Lower leg skin (tissue), 4 donors: ENCODE measurements at regions not wholly inside any gene's neighbourhood (a gene's known extent, or its start where the extent isn't known, plus 50 kb on each side); places are given as distances from the start of the nearest gene placed in this dataset.

Experiments used
- DNase-seq, 2 donors: peaks; one replicate each; pipeline ENCODE4 v3.0.0-alpha.2; 2019; ENCODE audit warnings: low spot score in 2 of 2
- H3K4me3 ChIP-seq: fragments of 200-600 bp; sonication (generic); 2 replicates; pipeline ENCODE4 v1.5.1; 2017; ENCODE audit warnings: mild to moderate bottlenecking, low read depth; ENCODE audit not compliant: poor library complexity, severe bottlenecking
- CTCF ChIP-seq, 3 donors: fragments of 450-650 bp; IDR thresholded peaks; one replicate each; pipeline ENCODE4 v1.5.1; 2016; ENCODE audit warnings: antibody characterized with exemption in 3 of 3, mild to moderate bottlenecking in 3 of 3, moderate library complexity in 2 of 3
- POLR2A ChIP-seq, 2 donors: fragments of 450-650 bp; IDR thresholded peaks; one replicate each; pipeline ENCODE4 v1.6.1; 2016 to 2017; ENCODE audit warnings: antibody characterized with exemption in 2 of 2, mild to moderate bottlenecking in 1 of 2, moderate library complexity in 1 of 2
- WGBS, 2 donors: methylation state at CpG; one replicate each; pipeline ENCODE4 v1.1.5; 2018; 5-methylcytosine and 5-hydroxymethylcytosine counted together
- intact Hi-C: fragments of 100-400 bp; cut with DNase I; formaldehyde crosslinking; loops from one replicate; pipeline ENCODE4 v1.15.0; 2023; ENCODE audit warnings: low total_unique reads

GRCh38 chr3:177438596-177439220, 241.4 kb upstream of the TBL1XR1 start:
- no peak for DNase-seq
- intact Hi-C loops: no loop called here
- TF ChIP-seq POLR2A (IDR thresholded peaks at IDR 0.05) (no peak), CTCF (IDR thresholded peaks at IDR 0.05) (no peak)
- H3K4me3 ChIP-seq: no peak overlapping the region
- WGBS, 2 donors: 82 to 85% methylated on average over 7 of the region's 7 CpGs

GRCh38 chr3:177439694-177440269, 242.5 kb upstream of the TBL1XR1 start:
- intact Hi-C loops: no loop called here
- no peak for TF ChIP-seq POLR2A (IDR thresholded peaks at IDR 0.05)
- no peak for TF ChIP-seq CTCF (IDR thresholded peaks at IDR 0.05)
- DNase-seq: no peak
- 59 to 64% methylated on average over 3 of the region's 3 CpGs for WGBS, 2 donors
- H3K4me3 ChIP-seq: no peak overlapping the region

DNA sequence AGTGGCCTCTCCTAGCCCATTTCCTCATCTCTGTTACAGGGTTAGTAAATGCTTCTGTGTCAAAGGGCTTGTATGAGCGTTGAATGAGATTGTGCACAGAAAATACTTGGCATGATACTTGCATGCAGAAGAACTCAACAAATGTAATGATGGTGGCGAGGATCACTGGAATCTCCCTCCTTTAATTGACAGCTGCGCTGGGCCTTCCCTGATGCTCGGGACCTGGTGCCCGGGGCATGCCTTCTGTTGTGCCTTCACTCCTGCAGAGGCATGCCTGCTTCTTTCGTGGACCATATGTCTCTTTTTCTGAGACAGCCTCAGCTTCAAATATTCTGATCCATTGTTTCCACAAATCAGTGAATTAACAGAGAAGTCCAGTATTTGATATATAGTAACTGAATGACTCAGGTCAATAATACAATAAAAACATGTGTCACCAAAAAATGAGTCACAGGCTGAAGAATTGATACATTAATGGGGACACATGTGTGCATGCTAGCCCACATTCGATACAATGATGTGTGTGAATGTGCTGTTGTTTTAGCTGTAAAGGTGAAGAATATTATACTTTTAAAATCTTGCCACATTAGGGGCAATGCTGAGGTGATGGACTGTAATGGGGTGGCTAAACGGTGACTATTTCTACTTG, 243.3 kb upstream of the TBL1XR1 start:
- intact Hi-C loops: no loop called here
- WGBS, 2 donors: 73 to 76% methylated on average over 8 of the region's 8 CpGs
- no peak for TF ChIP-seq POLR2A (IDR thresholded peaks at IDR 0.05)
- TF ChIP-seq CTCF (IDR thresholded peaks at IDR 0.05): no peak
- no peak overlapping the region for H3K4me3 ChIP-seq
- no peak for DNase-seq

DNA sequence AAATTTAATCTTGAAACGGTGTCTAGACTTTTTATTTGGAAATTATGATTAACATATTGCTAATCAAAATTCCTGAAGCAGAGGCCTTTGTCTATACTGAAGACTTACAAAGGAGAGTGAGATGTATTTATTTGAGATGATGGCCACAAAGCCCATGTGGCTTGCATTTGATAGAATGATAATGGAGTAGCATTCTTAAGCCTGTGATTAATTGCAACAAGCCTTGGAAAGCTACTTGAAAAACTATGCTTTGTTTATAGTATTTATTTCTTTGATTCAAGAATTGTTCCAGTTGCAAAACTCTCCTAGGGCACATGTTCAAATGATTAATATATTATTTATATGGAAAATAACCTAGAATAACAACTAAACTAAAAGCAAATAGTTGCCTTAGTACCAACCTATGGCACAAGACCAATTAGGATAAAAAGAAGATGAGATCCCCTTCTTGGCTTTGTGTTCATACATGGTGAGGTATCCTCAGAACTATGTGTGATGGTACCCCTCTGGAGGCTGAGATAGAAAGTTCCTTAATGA, 244.1 kb upstream of the TBL1XR1 start:
- no peak for TF ChIP-seq POLR2A (IDR thresholded peaks at IDR 0.05)
- TF ChIP-seq CTCF (IDR thresholded peaks at IDR 0.05): no peak
- no peak for DNase-seq
- WGBS, 2 donors: 89 to 91% methylated on average over 1 of the region's 1 CpG
- H3K4me3 ChIP-seq: no peak overlapping the region
- intact Hi-C loops: no loop called here

- WGBS, 2 donors: 71 to 79% methylated on average over 12 of the region's 12 CpGs
- intact Hi-C loops: no loop called here
Observed at GRCh38 chr3:177441813-177442646, 244.7 kb upstream of the TBL1XR1 start.

More at GRCh38 chr3:177441813-177442646, 244.7 kb upstream of the TBL1XR1 start:
- TF ChIP-seq CTCF (IDR thresholded peaks at IDR 0.05) (no peak), POLR2A (IDR thresholded peaks at IDR 0.05) (no peak)
- DNase-seq: no peak
- no peak overlapping the region for H3K4me3 ChIP-seq
